ENCODE measurements at regions not wholly inside any gene's neighbourhood (a gene's known extent, or its start where the extent isn't known, plus 50 kb on each side); places are given as distances from the start of the nearest gene placed in this dataset.
"Not testable (repeated sequence)": the region's sequence is repeated elsewhere in the genome, so short reads cannot be mapped to it uniquely, and the experiment has no call there.

GRCh38 chr15:62657501-62657900 is 385.0 kb upstream of the TPM1 start:
- DNase-seq: not testable (repeated sequence)

- DNase-seq: no peak
These were observed 384.0 kb upstream of the TPM1 start for GRCh38 chr15:62658498-62658897.

- no peak for DNase-seq
These were observed 379.0 kb upstream of the TPM1 start for GRCh38 chr15:62663547-62663946.

GRCh38 chr15:62665449-62665848 is 377.1 kb upstream of the TPM1 start:
- no peak for DNase-seq

- no peak for DNase-seq
These were observed 376.5 kb upstream of the TPM1 start for GRCh38 chr15:62666046-62666445.

- no peak for DNase-seq
These were observed 370.3 kb upstream of the TPM1 start for GRCh38 chr15:62672268-62672667.

- DNase-seq: no peak
These were observed 365.7 kb upstream of the TPM1 start for GRCh38 chr15:62676891-62677290.

GRCh38 chr15:62681939-62682896 is 360.3 kb upstream of the TPM1 start:
- no peak for DNase-seq

- DNase-seq: not testable (repeated sequence)
These were observed 359.4 kb upstream of the TPM1 start for GRCh38 chr15:62683192-62683591.

GRCh38 chr15:62684123-62684808 is 358.3 kb upstream of the TPM1 start:
- DNase-seq: no peak

- DNase-seq: no peak
These were observed 351.5 kb upstream of the TPM1 start for GRCh38 chr15:62691008-62691407.

GRCh38 chr15:62697636-62698035 is 344.9 kb upstream of the TPM1 start:
- DNase-seq: no peak

GRCh38 chr15:62698646-62699045 is 343.9 kb upstream of the TPM1 start:
- DNase-seq: no peak

GRCh38 chr15:62706317-62706716 is 336.2 kb upstream of the TPM1 start:
- DNase-seq: no peak

- no peak for DNase-seq
These were observed 334.1 kb upstream of the TPM1 start for GRCh38 chr15:62708470-62708869.

GRCh38 chr15:62709261-62709660 is 333.3 kb upstream of the TPM1 start:
- DNase-seq: no peak

GRCh38 chr15:62711691-62712454 is 330.7 kb upstream of the TPM1 start:
- DNase-seq: no peak

GRCh38 chr15:62712455-62712839 is 330.1 kb upstream of the TPM1 start:
- DNase-seq: no peak

- DNase-seq: no peak
These were observed 326.6 kb upstream of the TPM1 start for GRCh38 chr15:62715946-62716345.

- no peak for DNase-seq
These were observed 325.1 kb upstream of the TPM1 start for GRCh38 chr15:62717496-62717895.

- no peak for DNase-seq
These were observed 323.2 kb upstream of the TPM1 start for GRCh38 chr15:62719316-62719715.

GRCh38 chr15:62722237-62722636 is 320.3 kb upstream of the TPM1 start:
- no peak for DNase-seq

GRCh38 chr15:62726461-62726860 is 316.1 kb upstream of the TPM1 start:
- no peak for DNase-seq

Measured in NCI-H1092 (cell line).